Panc1 (cell line): ENCODE measurements at regions not wholly inside any gene's neighbourhood (a gene's known extent, or its start where the extent isn't known, plus 50 kb on each side); places are given as distances from the start of the nearest gene placed in this dataset.

ENCODE experiments used
- ATAC-seq: fragments of 200-7000 bp; cut with Tn5 transposase; 2 replicates; pipeline ENCODE4 v1.9.1; 2020; ENCODE audit warnings: mild to moderate bottlenecking, moderate library complexity
- BruUV-seq: library from RNA; stranded (reverse); fragments of 400-500 nt; replicated peaks from 2 replicates; lab custom pipeline; 2021; lab: Mats Ljungman, UMichigan
- CTCF ChIA-PET: fragments of 300-600 bp; sonication (Branson Sonifier 250); formaldehyde crosslinking; loops from one replicate; lab custom pipeline; 2022; ENCODE audit warnings: antibody characterized with exemption; lab: Charles Lee
- POLR2A ChIA-PET: fragments of 300-600 bp; sonication (Branson Sonifier 250); formaldehyde crosslinking; loops from one replicate; lab custom pipeline; 2022; ENCODE audit warnings: antibody characterized with exemption; lab: Charles Lee
- DNase-seq: peaks from one replicate; pipeline ENCODE4 v3.0.0-alpha.2; 2010; ENCODE audit warnings: low read depth, low spot score
- H3K27ac ChIP-seq: 2 replicates; pipeline ENCODE4 v1.5.1; 2011; ENCODE audit warnings: mild to moderate bottlenecking, low read length, inconsistent platforms
- H3K27me3 ChIP-seq: fragments of 200-500 bp; sonication (Bioruptor generic); 2 replicates; pipeline ENCODE4 v1.6.0; 2014; ENCODE audit warnings: low read length, inconsistent platforms; ENCODE audit not compliant: control insufficient read depth, insufficient read depth
- H3K36me3 ChIP-seq: fragments of 200-500 bp; sonication (Bioruptor generic); 2 replicates; pipeline ENCODE4 v1.5.1; 2014; ENCODE audit warnings: inconsistent platforms, mild to moderate bottlenecking, low read length, moderate library complexity; ENCODE audit not compliant: control insufficient read depth, insufficient read depth
- H3K4me1 ChIP-seq: 2 replicates; pipeline ENCODE4 v1.5.1; 2011; ENCODE audit warnings: inconsistent platforms, mild to moderate bottlenecking, low read length, moderate library complexity; ENCODE audit not compliant: control insufficient read depth, insufficient read depth
- H3K4me3 ChIP-seq, 2 experiments: 2 replicates each; pipeline ENCODE4 v1.5.1; 2011 to 2012; ENCODE audit warnings: low read depth in 2 of 2, low read length in 2 of 2, mild to moderate bottlenecking in 2 of 2, inconsistent platforms in 1 of 2, moderate library complexity in 1 of 2
- H3K9me3 ChIP-seq: fragments of 200-500 bp; sonication (Bioruptor generic); 2 replicates; pipeline ENCODE4 v1.5.1; 2014; ENCODE audit warnings: low read depth, mild to moderate bottlenecking, inconsistent platforms, low read length, moderate library complexity; ENCODE audit not compliant: control insufficient read depth, insufficient read depth
- POLR2AphosphoS5 ChIP-seq: IDR thresholded peaks from 2 replicates; pipeline ENCODE4 v1.6.1; 2012; ENCODE audit warnings: mild to moderate bottlenecking, low read depth, low read length, moderate library complexity
- SIN3A ChIP-seq: IDR thresholded peaks from 2 replicates; pipeline ENCODE4 v1.6.1; 2012; ENCODE audit warnings: low read depth, mild to moderate bottlenecking, low read length, moderate library complexity, borderline replicate concordance; ENCODE audit not compliant: insufficient read depth
- TCF7L2 ChIP-seq: IDR thresholded peaks from 2 replicates; pipeline ENCODE4 v1.6.1; 2011; ENCODE audit warnings: mild to moderate bottlenecking, low read depth, low read length, inconsistent platforms
- in situ Hi-C: cut with HindIII; loops from 2 replicates; pipeline ENCODE4 v1.10.0; 2016; ENCODE audit warnings: low sequenced_read_pairs, low pct_unique_long_range_greater_than_20kb
- intact Hi-C: fragments of 100-400 bp; cut with micrococcal nuclease; formaldehyde crosslinking; loops from one replicate; pipeline ENCODE4 v1.10.0; 2022; ENCODE audit not compliant: unreplicated experiment
- TF ChIP-seq, protein P1 (sequence below): fragments of 450-650 bp; IDR thresholded peaks from 2 replicates; pipeline ENCODE4 v1.5.1; 2017; ENCODE audit warnings: mild to moderate bottlenecking
- TF ChIP-seq, protein P2 (sequence below), 2 experiments: IDR thresholded peaks; 2 replicates each; pipeline ENCODE4 v1.6.1; 2011 to 2012; ENCODE audit warnings: low read depth in 2 of 2, control low read depth in 1 of 2, low read length in 1 of 2, mild to moderate bottlenecking in 1 of 2, moderate library complexity in 1 of 2; ENCODE audit not compliant: insufficient read depth in 1 of 2

DNA sequence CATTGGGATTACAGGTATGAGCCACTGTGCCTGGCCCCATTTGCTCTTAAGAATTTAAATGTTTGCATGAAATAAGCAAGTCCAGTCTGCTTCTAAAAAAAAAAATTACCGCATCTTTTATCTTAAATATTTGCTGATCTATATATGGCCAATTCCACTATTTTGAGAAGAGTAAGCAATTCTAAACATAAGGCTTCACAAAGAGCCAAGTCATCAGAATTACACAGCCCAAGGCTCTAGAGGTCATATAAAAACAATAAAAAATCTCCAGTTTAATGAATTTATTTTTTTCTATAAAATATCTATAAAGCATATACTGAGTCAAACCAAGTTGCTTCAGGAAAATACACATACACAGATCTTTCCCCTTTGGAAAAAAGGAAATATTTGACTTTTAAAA lies 79.0 kb upstream of the CPNE8 start:
- Histone ChIP-seq H3K4me1 (no peaks in the 10 kb centered on the region), H3K4me3 (no peak overlapping the region), H3K27ac (no peak overlapping the region), H3K27me3 (no peaks in the 10 kb centered on the region), H3K36me3 (no peaks in the 10 kb centered on the region), H3K9me3 (peaks cover 7% of the 10 kb centered on the region; the same call in 1 of the 2 replicates)
- TF ChIP-seq, protein P1, sequence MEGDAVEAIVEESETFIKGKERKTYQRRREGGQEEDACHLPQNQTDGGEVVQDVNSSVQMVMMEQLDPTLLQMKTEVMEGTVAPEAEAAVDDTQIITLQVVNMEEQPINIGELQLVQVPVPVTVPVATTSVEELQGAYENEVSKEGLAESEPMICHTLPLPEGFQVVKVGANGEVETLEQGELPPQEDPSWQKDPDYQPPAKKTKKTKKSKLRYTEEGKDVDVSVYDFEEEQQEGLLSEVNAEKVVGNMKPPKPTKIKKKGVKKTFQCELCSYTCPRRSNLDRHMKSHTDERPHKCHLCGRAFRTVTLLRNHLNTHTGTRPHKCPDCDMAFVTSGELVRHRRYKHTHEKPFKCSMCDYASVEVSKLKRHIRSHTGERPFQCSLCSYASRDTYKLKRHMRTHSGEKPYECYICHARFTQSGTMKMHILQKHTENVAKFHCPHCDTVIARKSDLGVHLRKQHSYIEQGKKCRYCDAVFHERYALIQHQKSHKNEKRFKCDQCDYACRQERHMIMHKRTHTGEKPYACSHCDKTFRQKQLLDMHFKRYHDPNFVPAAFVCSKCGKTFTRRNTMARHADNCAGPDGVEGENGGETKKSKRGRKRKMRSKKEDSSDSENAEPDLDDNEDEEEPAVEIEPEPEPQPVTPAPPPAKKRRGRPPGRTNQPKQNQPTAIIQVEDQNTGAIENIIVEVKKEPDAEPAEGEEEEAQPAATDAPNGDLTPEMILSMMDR, result no peak
- TF ChIP-seq TCF7L2 (no peak), POLR2AphosphoS5 (no peak), SIN3A (no peak)
- TF ChIP-seq, protein P2, sequence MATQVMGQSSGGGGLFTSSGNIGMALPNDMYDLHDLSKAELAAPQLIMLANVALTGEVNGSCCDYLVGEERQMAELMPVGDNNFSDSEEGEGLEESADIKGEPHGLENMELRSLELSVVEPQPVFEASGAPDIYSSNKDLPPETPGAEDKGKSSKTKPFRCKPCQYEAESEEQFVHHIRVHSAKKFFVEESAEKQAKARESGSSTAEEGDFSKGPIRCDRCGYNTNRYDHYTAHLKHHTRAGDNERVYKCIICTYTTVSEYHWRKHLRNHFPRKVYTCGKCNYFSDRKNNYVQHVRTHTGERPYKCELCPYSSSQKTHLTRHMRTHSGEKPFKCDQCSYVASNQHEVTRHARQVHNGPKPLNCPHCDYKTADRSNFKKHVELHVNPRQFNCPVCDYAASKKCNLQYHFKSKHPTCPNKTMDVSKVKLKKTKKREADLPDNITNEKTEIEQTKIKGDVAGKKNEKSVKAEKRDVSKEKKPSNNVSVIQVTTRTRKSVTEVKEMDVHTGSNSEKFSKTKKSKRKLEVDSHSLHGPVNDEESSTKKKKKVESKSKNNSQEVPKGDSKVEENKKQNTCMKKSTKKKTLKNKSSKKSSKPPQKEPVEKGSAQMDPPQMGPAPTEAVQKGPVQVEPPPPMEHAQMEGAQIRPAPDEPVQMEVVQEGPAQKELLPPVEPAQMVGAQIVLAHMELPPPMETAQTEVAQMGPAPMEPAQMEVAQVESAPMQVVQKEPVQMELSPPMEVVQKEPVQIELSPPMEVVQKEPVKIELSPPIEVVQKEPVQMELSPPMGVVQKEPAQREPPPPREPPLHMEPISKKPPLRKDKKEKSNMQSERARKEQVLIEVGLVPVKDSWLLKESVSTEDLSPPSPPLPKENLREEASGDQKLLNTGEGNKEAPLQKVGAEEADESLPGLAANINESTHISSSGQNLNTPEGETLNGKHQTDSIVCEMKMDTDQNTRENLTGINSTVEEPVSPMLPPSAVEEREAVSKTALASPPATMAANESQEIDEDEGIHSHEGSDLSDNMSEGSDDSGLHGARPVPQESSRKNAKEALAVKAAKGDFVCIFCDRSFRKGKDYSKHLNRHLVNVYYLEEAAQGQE (IDR thresholded peaks at IDR 0.05; ENCODE audit: insufficient read depth in 1 of 2, low read depth in 2 of 2, low read length in 1 of 2), result no peak
- in situ Hi-C loops, result no loop called here
- CTCF ChIA-PET, result no interaction called here
- intact Hi-C loops, result no loop called here
- no peak for DNase-seq
- BruUV-seq, result no TSS peak
- no peak for ATAC-seq
- POLR2A ChIA-PET, result no interaction called here

DNA sequence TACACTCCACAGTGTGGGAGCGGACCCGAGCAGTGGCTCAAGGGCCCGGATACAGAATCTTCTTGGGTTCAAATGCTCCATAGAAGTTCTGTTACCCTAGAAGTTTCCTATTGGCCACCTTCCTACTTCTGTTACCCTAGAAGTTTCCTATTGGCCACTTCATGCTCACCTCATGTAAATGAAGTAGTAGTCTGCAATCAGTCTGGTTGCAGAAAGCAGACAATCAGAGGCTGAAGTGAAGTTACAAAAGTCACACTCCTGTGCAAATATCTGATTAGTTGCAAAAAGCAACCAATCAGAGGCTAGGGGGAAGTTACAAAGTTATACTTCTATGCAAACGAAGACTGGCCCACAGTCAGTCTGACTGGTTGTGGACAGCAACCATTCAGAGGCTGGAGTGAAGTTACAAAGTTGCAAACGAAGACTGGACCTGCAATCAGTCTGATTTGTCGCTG lies 77.8 kb upstream of the CPNE8 start:
- no TSS peak for BruUV-seq
- intact Hi-C loops (no loop called here), in situ Hi-C loops (no loop called here)
- ATAC-seq (peak; percentile 70), DNase-seq (no peak)
- TF ChIP-seq, protein P1, result no peak
- TF ChIP-seq, protein P2 (IDR thresholded peaks at IDR 0.05; ENCODE audit: insufficient read depth in 1 of 2, low read depth in 2 of 2, low read length in 1 of 2), result no peak
- TF ChIP-seq TCF7L2 (no peak), SIN3A (no peak), POLR2AphosphoS5 (no peak)
- Histone ChIP-seq H3K9me3 (peaks cover 7% of the 10 kb centered on the region; the same call in 1 of the 2 replicates), H3K36me3 (no peaks in the 10 kb centered on the region), H3K4me3 (peak overlapping the region; percentile 21 to 54), H3K27ac (peak overlapping the region; percentile 35), H3K27me3 (no peaks in the 10 kb centered on the region), H3K4me1 (no peaks in the 10 kb centered on the region)
- POLR2A ChIA-PET, result no interaction called here
- CTCF ChIA-PET, result no interaction called here
